ENCODE measurements at regions not wholly inside any gene's neighbourhood (a gene's known extent, or its start where the extent isn't known, plus 50 kb on each side); places are given as distances from the start of the nearest gene placed in this dataset.

- TF ChIP-seq CTCF (IDR thresholded peaks at IDR 0.05) = no peak
- TF ChIP-seq POLR2A (IDR thresholded peaks at IDR 0.05) = no peak
Observed at GRCh38 chr4:119873132-119873531, 193.5 kb downstream of the MAD2L1 start.

Data from suprapubic skin (tissue), 3 donors.